GM23248 (cell line): ENCODE measurements at regions not wholly inside any gene's neighbourhood (a gene's known extent, or its start where the extent isn't known, plus 50 kb on each side); places are given as distances from the start of the nearest gene placed in this dataset.

Source experiments
- EZH2 ChIP-seq: fragments of 200-600 bp; sonication (generic); IDR thresholded peaks from 2 replicates; pipeline ENCODE4 v1.6.1; 2018; ENCODE audit warnings: antibody characterized with exemption, mild to moderate bottlenecking; ENCODE audit not compliant: insufficient read depth, poor library complexity, severe bottlenecking
- EZH2phosphoT487 ChIP-seq: fragments of 200-600 bp; sonication (generic); IDR thresholded peaks from 2 replicates; pipeline ENCODE4 v1.6.1; 2018; ENCODE audit warnings: antibody characterized with exemption, moderate library complexity, mild to moderate bottlenecking, low read depth; ENCODE audit not compliant: insufficient read depth

GRCh38 chr2:38427054-38427453, 50.0 kb upstream of the ATL2 start:
- no peak for TF ChIP-seq EZH2phosphoT487
- no peak for TF ChIP-seq EZH2
